K562 (cell line): ENCODE measurements at regions not wholly inside any gene's neighbourhood (a gene's known extent, or its start where the extent isn't known, plus 50 kb on each side); places are given as distances from the start of the nearest gene placed in this dataset.

Source experiments
- ATAC-seq: fragments of 200-7000 bp; cut with Tn5 transposase; 3 replicates; pipeline ENCODE4 v1.9.1; 2020; ENCODE audit warnings: moderate library complexity
- BruUV-seq: library from RNA; stranded (reverse); fragments of 400-500 nt; replicated peaks from 2 replicates; lab custom pipeline; 2021; lab: Mats Ljungman, UMichigan
- CTCF ChIA-PET: fragments of 300-600 bp; formaldehyde crosslinking; extraction: SDS; loops from one replicate; lab custom pipeline; 2021; ENCODE audit warnings: low intra/inter-chr PET ratio; lab: Yijun Ruan, JAX
- POLR2A ChIA-PET: fragments of 300-600, 350-650 bp; sonication (Branson Sonifier 250); formaldehyde crosslinking; extraction: SDS; loops from one replicate; lab custom pipeline; 2021; ENCODE audit warnings: antibody characterized with exemption, inconsistent platforms; lab: Yijun Ruan, JAX
- DNase-seq, 4 experiments: peaks; one replicate each; pipeline versions ENCODE4 v3.0.0 to v3.0.0-alpha.2; 2011 to 2018; ENCODE audit warnings: low spot score in 3 of 4, mixed read lengths in 3 of 4; ENCODE audit errors: extremely low read depth in 1 of 4
- FAIRE-seq: peaks from 2 replicates; lab custom pipeline; 2011; peaks lifted over from hg19 to GRCh38; lab: Jason Lieb, UNC
- H2AFZ ChIP-seq: 2 replicates; pipeline ENCODE4 v1.6.0; 2011; ENCODE audit warnings: low read depth, low read length, control low read depth, inconsistent platforms
- H3K27ac ChIP-seq: fragments of 200-600 bp; 3 replicates; pipeline ENCODE4 v1.8.0; 2011; ENCODE audit warnings: low read depth, mild to moderate bottlenecking, control low read depth, inconsistent platforms, low read length, moderate library complexity, mixed read lengths; ENCODE audit errors: extremely low read depth
- H3K27me3 ChIP-seq, 2 experiments: fragments of 300-600 bp in 1 of 2; 2 replicates in 1 of 2; 3 replicates in 1 of 2; pipeline versions ENCODE4 v1.6.0 to v1.8.0; 2011; ENCODE audit warnings: inconsistent platforms in 2 of 2, low read length in 2 of 2, mild to moderate bottlenecking in 1 of 2, mixed read lengths in 1 of 2, moderate library complexity in 1 of 2; ENCODE audit not compliant: control insufficient read depth in 2 of 2, insufficient read depth in 2 of 2
- H3K36me3 ChIP-seq: fragments of 300-600 bp; 3 replicates; pipeline ENCODE4 v1.8.0; 2011; ENCODE audit warnings: mild to moderate bottlenecking, low read length, inconsistent platforms; ENCODE audit not compliant: control insufficient read depth, insufficient read depth
- H3K4me1 ChIP-seq, 2 experiments: fragments of 200-600 bp in 1 of 2; replicated peaks in 1 of 2; 2 replicates in 1 of 2; 3 replicates in 1 of 2; pipeline versions ENCODE4 v1.5.1 to v1.8.0; 2011; ENCODE audit warnings: inconsistent platforms in 2 of 2, low read length in 2 of 2, mild to moderate bottlenecking in 1 of 2, mixed read lengths in 1 of 2, moderate library complexity in 1 of 2; ENCODE audit not compliant: control insufficient read depth in 2 of 2, insufficient read depth in 2 of 2
- H3K4me2 ChIP-seq: 2 replicates; pipeline ENCODE4 v1.6.1; 2011; ENCODE audit warnings: low read length, control low read depth, inconsistent platforms, mixed read lengths; ENCODE audit not compliant: insufficient read depth
- H3K4me3 ChIP-seq: fragments of 200-600 bp; sonication (generic), shearing (Covaris generic); 2 replicates; pipeline ENCODE4 v1.5.1; 2016; ENCODE audit warnings: control low read depth, inconsistent platforms
- H3K79me2 ChIP-seq: fragments of 200-600 bp; 3 replicates; pipeline ENCODE4 v1.8.0; 2011; ENCODE audit warnings: low read length, inconsistent platforms; ENCODE audit not compliant: control insufficient read depth, insufficient read depth
- H3K9ac ChIP-seq, 2 experiments: 2 replicates each; pipeline versions ENCODE4 v1.6.0 to v1.6.1; 2011; ENCODE audit warnings: low read depth in 2 of 2, low read length in 2 of 2, control low read depth in 1 of 2, inconsistent platforms in 1 of 2, mild to moderate bottlenecking in 1 of 2, mixed read lengths in 1 of 2; ENCODE audit not compliant: insufficient read depth in 1 of 2
- H3K9me1 ChIP-seq: one replicate; pipeline ENCODE4 v1.6.0; 2011; ENCODE audit warnings: inconsistent platforms, mild to moderate bottlenecking, low read length, moderate library complexity; ENCODE audit not compliant: control insufficient read depth, insufficient read depth
- H3K9me3 ChIP-seq: replicated peaks from 2 replicates; pipeline ENCODE4 v1.5.1; 2011; ENCODE audit warnings: low read depth, low read length, inconsistent platforms; ENCODE audit not compliant: control insufficient read depth, insufficient read depth
- H4K20me1 ChIP-seq: replicated peaks from 2 replicates; pipeline ENCODE4 v1.6.1; 2011; ENCODE audit warnings: low read length, inconsistent platforms, mixed read lengths; ENCODE audit not compliant: control insufficient read depth, insufficient read depth
- HDGF ChIP-seq: fragments of 450-650 bp; IDR thresholded peaks from 2 replicates; pipeline ENCODE4 v1.6.1; 2016
- MBD1 ChIP-seq: fragments of 250-450 bp; sonication (Bioruptor Pico); IDR thresholded peaks from 2 replicates; pipeline ENCODE4 v1.8.0; 2022; ENCODE audit warnings: inconsistent platforms
- MCM2 ChIP-seq: fragments of 450-650 bp; IDR thresholded peaks from 2 replicates; pipeline ENCODE4 v1.6.1; 2017; ENCODE audit warnings: low read depth, mild to moderate bottlenecking
- MEIS2 ChIP-seq: fragments of 450-650 bp; IDR thresholded peaks from 2 replicates; pipeline ENCODE4 v1.6.1; 2014; ENCODE audit warnings: mild to moderate bottlenecking; ENCODE audit not compliant: partially characterized antibody
- SP1 ChIP-seq: sonication (generic); formaldehyde crosslinking; IDR thresholded peaks from 2 replicates; pipeline ENCODE4 v1.8.1; 2022; ENCODE audit warnings: mild to moderate bottlenecking, missing genetic modification reagents
- XRCC5 ChIP-seq: fragments of 200-400 bp; formaldehyde crosslinking; IDR thresholded peaks from 2 replicates; pipeline ENCODE4 v1.6.1; 2017; ENCODE audit warnings: low read depth, mild to moderate bottlenecking, low read length
- ZBTB11 ChIP-seq, 3 experiments: fragments of 200-800 bp in 1 of 3; fragments of 250-450 bp in 1 of 3; fragments of 450-650 bp in 1 of 3; sonication (Bioruptor Pico) in 1 of 3; sonication (Bioruptor generic) in 1 of 3; formaldehyde crosslinking in 1 of 3; IDR thresholded peaks; 2 replicates each; pipeline versions ENCODE4 v1.6.1 to v1.8.0; 2016 to 2022; ENCODE audit warnings: mild to moderate bottlenecking in 2 of 3, missing genetic modification characterization in 2 of 3, missing compliant biosample characterization in 1 of 3, moderate library complexity in 1 of 3
- ZNF12 ChIP-seq: sonication (generic); formaldehyde crosslinking; IDR thresholded peaks from 2 replicates; pipeline ENCODE4 v1.4.0; 2020; ENCODE audit warnings: mild to moderate bottlenecking, missing genetic modification reagents
- ZSCAN32 ChIP-seq: fragments of 450-650 bp; formaldehyde crosslinking; IDR thresholded peaks from 2 replicates; pipeline ENCODE4 v1.4.0; 2020; ENCODE audit warnings: mild to moderate bottlenecking, moderate library complexity
- WGBS: fragments of 100-300 bp; shearing (Covaris generic); methylation state at CpG from one replicate; pipeline ENCODE4 v1.1.6; 2016; ENCODE audit warnings: low coverage, mixed read lengths; ENCODE audit not compliant: insufficient coverage; ENCODE audit errors: missing lambda C conversion rate; 5-methylcytosine and 5-hydroxymethylcytosine counted together
- in situ Hi-C: fragments of 300-500 bp; cut with MboI; formaldehyde crosslinking; loops from 4 replicates; pipeline ENCODE4 v1.15.0; 2018; ENCODE audit warnings: inconsistent platforms, mixed read lengths
- intact Hi-C: fragments of 100-400 bp; cut with micrococcal nuclease; formaldehyde crosslinking; loops from 2 replicates; pipeline ENCODE4 v1.14.2; 2022
- TF ChIP-seq, protein P1 (sequence below): sonication (generic); formaldehyde crosslinking; IDR thresholded peaks from 2 replicates; pipeline ENCODE4 v1.8.0; 2023; ENCODE audit warnings: mild to moderate bottlenecking, missing genetic modification reagents
- TF ChIP-seq, protein P2 (sequence below): fragments of 250-450 bp; sonication (Bioruptor Pico); IDR thresholded peaks from 2 replicates; pipeline ENCODE4 v1.5.1; 2021; ENCODE audit warnings: mild to moderate bottlenecking
- TF ChIP-seq, protein P3 (sequence below): sonication (generic); formaldehyde crosslinking; IDR thresholded peaks from 2 replicates; pipeline ENCODE4 v1.8.1; 2023; ENCODE audit warnings: mild to moderate bottlenecking, missing genetic modification reagents

DNA sequence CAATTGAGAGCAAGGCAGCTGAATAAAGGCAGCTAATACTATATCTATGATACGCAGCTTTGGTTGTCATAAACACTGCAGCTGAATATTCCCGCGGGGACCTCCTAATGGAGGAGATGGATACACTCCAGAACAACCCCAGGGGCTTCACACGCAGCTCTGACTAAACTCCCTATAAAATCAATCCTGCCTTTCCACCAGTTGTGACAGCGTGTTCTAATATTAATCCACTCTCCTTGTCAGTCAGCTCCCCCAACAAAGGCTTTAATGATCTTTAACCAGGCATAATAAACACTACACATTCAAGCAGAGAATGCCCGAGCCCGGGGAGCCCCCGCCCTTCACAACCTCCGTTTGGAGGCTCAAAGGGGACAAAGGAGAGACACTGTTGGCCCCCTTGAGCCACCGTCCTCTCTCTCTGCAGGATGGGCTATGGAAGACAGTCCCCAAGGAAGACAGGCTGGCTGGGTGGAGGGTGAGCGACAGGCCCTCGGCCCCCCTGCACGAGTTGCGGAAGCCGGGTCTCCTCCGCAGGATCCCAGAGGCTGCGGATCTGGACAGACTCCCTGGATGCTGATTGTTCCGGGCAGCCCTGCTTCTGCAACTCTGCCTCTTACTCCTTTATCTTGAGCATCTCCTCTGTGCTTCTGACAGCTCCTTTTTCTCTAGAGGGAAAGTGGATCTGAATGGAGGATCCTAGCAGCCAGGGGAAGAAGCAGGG, 565.2 kb downstream of the BUD13 start:
- Histone ChIP-seq H3K4me1 (no peaks in the 10 kb centered on the region), H3K79me2 (no peaks in the 10 kb centered on the region), H3K9ac (no peak overlapping the region), H3K27ac (no peak overlapping the region), H3K36me3 (no peaks in the 10 kb centered on the region), H3K27me3 (peaks cover 0 to 17% of the 10 kb centered on the region in 2 experiments; a peak in 3 of 5 replicates), H3K4me3 (no peak overlapping the region), H3K4me2 (no peak overlapping the region), H4K20me1 (no peaks in the 10 kb centered on the region), H3K9me1 (no peaks in the 10 kb centered on the region), H3K9me3 (no peaks in the 10 kb centered on the region), H2AFZ (no peak overlapping the region)
- in situ Hi-C loops = no loop called here
- ChIA-PET POLR2A (no interaction called here), CTCF (no interaction called here)
- ATAC-seq (no peak), FAIRE-seq (no peak), DNase-seq (no peak)
- WGBS = 1% methylated on average over 18 of the region's 18 CpGs
- BruUV-seq = no TSS peak
- intact Hi-C loops = no loop called here
- TF ChIP-seq HDGF (no peak), ZBTB11 (CRISPR knock-in tag; IDR thresholded peaks at IDR 0.05) (no peak), XRCC5 (no peak), MEIS2 (no peak), ZNF12 (no peak), ZSCAN32 (no peak), MCM2 (no peak), MBD1 (CRISPR knock-in tag) (no peak), SP1 (CRISPR knock-in tag) (no peak)
- TF ChIP-seq, protein P1, sequence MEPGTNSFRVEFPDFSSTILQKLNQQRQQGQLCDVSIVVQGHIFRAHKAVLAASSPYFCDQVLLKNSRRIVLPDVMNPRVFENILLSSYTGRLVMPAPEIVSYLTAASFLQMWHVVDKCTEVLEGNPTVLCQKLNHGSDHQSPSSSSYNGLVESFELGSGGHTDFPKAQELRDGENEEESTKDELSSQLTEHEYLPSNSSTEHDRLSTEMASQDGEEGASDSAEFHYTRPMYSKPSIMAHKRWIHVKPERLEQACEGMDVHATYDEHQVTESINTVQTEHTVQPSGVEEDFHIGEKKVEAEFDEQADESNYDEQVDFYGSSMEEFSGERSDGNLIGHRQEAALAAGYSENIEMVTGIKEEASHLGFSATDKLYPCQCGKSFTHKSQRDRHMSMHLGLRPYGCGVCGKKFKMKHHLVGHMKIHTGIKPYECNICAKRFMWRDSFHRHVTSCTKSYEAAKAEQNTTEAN (CRISPR knock-in tag) = no peak
- TF ChIP-seq, protein P2, sequence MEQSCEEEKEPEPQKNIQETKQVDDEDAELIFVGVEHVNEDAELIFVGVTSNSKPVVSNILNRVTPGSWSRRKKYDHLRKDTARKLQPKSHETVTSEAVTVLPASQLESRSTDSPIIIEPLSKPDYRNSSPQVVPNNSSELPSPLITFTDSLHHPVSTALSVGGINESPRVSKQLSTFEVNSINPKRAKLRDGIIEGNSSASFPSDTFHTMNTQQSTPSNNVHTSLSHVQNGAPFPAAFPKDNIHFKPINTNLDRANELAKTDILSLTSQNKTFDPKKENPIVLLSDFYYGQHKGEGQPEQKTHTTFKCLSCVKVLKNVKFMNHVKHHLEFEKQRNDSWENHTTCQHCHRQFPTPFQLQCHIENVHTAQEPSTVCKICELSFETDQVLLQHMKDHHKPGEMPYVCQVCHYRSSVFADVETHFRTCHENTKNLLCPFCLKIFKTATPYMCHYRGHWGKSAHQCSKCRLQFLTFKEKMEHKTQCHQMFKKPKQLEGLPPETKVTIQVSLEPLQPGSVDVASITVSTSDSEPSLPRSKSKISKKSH (CRISPR knock-in tag) = no peak
- TF ChIP-seq, protein P3, sequence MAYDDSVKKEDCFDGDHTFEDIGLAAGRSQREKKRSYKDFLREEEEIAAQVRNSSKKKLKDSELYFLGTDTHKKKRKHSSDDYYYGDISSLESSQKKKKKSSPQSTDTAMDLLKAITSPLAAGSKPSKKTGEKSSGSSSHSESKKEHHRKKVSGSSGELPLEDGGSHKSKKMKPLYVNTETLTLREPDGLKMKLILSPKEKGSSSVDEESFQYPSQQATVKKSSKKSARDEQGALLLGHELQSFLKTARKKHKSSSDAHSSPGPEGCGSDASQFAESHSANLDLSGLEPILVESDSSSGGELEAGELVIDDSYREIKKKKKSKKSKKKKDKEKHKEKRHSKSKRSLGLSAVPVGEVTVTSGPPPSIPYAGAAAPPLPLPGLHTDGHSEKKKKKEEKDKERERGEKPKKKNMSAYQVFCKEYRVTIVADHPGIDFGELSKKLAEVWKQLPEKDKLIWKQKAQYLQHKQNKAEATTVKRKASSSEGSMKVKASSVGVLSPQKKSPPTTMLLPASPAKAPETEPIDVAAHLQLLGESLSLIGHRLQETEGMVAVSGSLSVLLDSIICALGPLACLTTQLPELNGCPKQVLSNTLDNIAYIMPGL (CRISPR knock-in tag) = no peak
